Trophoblast cell (in vitro differentiated cells and primary cell): ENCODE measurements at regions not wholly inside any gene's neighbourhood (a gene's known extent, or its start where the extent isn't known, plus 50 kb on each side); places are given as distances from the start of the nearest gene placed in this dataset.

ENCODE experiments used
- DNase-seq, 2 donors: peaks; one replicate each; pipeline ENCODE4 v3.0.0-alpha.2; 2016
- H2AFZ ChIP-seq: 2 replicates; pipeline ENCODE4 v1.6.1; 2013; ENCODE audit warnings: low read length, moderate library complexity, mild to moderate bottlenecking; ENCODE audit not compliant: insufficient read depth, poor library complexity
- H2AK5ac ChIP-seq: 2 replicates; pipeline ENCODE4 v1.6.1; 2013; ENCODE audit warnings: mild to moderate bottlenecking, low read length
- H2BK120ac ChIP-seq: 2 replicates; pipeline ENCODE4 v1.6.1; 2013; ENCODE audit warnings: low read length, mild to moderate bottlenecking, moderate library complexity; ENCODE audit not compliant: insufficient read depth, poor library complexity
- H2BK12ac ChIP-seq: 2 replicates; pipeline ENCODE4 v1.6.1; 2013; ENCODE audit warnings: mild to moderate bottlenecking, low read length, moderate library complexity
- H2BK5ac ChIP-seq: 2 replicates; pipeline ENCODE4 v1.6.1; 2013; ENCODE audit warnings: low read length, low read depth, moderate library complexity, mild to moderate bottlenecking; ENCODE audit not compliant: poor library complexity
- H3K14ac ChIP-seq: 2 replicates; pipeline ENCODE4 v1.6.1; 2013; ENCODE audit warnings: mild to moderate bottlenecking, low read length
- H3K18ac ChIP-seq: 2 replicates; pipeline ENCODE4 v1.6.1; 2013; ENCODE audit warnings: mild to moderate bottlenecking, low read length
- H3K23ac ChIP-seq: 2 replicates; pipeline ENCODE4 v1.6.1; 2013; ENCODE audit warnings: low read length
- H3K27ac ChIP-seq: 2 replicates; pipeline ENCODE4 v1.5.1; 2013; ENCODE audit warnings: low read depth, mild to moderate bottlenecking, inconsistent platforms, low read length, moderate library complexity
- H3K27me3 ChIP-seq: 2 replicates; pipeline ENCODE4 v1.6.1; 2013; ENCODE audit warnings: inconsistent platforms, mild to moderate bottlenecking, low read length, moderate library complexity; ENCODE audit not compliant: insufficient read depth
- H3K36me3 ChIP-seq, 2 experiments: 1 replicate in 1 of 2; 2 replicates in 1 of 2; pipeline ENCODE4 v1.6.1; 2013; ENCODE audit warnings: low read length in 2 of 2, mild to moderate bottlenecking in 2 of 2, moderate library complexity in 1 of 2; ENCODE audit not compliant: insufficient read depth in 2 of 2, control insufficient read depth in 1 of 2
- H3K4ac ChIP-seq: 2 replicates; pipeline ENCODE4 v1.6.1; 2013; ENCODE audit warnings: low read depth, mild to moderate bottlenecking, low read length, moderate library complexity
- H3K4me1 ChIP-seq, 2 experiments: 1 replicate in 1 of 2; 2 replicates in 1 of 2; pipeline ENCODE4 v1.6.1; 2013; ENCODE audit warnings: low read length in 2 of 2, mild to moderate bottlenecking in 2 of 2, moderate library complexity in 1 of 2; ENCODE audit not compliant: insufficient read depth in 2 of 2, control insufficient read depth in 1 of 2
- H3K4me2 ChIP-seq: 2 replicates; pipeline ENCODE4 v1.6.1; 2013; ENCODE audit warnings: inconsistent platforms, mild to moderate bottlenecking, low read length, moderate library complexity
- H3K4me3 ChIP-seq: 2 replicates; pipeline ENCODE4 v1.5.1; 2013; ENCODE audit warnings: mild to moderate bottlenecking, low read depth, low read length, inconsistent platforms
- H3K79me1 ChIP-seq: one replicate; pipeline ENCODE4 v1.6.1; 2013; ENCODE audit warnings: low read length
- H3K79me2 ChIP-seq: 2 replicates; pipeline ENCODE4 v1.6.1; 2013; ENCODE audit warnings: low read length, mild to moderate bottlenecking; ENCODE audit not compliant: control insufficient read depth, insufficient read depth, poor library complexity
- H3K9ac ChIP-seq: 2 replicates; pipeline ENCODE4 v1.6.1; 2013; ENCODE audit warnings: mild to moderate bottlenecking, low read length
- H3K9me3 ChIP-seq: 2 replicates; pipeline ENCODE4 v1.6.1; 2013; ENCODE audit warnings: low read depth, mild to moderate bottlenecking, control low read depth, inconsistent platforms, low read length; ENCODE audit not compliant: insufficient read depth
- H4K12ac ChIP-seq: 2 replicates; pipeline ENCODE4 v1.6.1; 2013; ENCODE audit warnings: low read depth, mild to moderate bottlenecking, low read length, moderate library complexity
- H4K8ac ChIP-seq: 2 replicates; pipeline ENCODE4 v1.6.1; 2013; ENCODE audit warnings: low read depth, mild to moderate bottlenecking, low read length, moderate library complexity
- H4K91ac ChIP-seq: one replicate; pipeline ENCODE4 v1.6.1; 2013; ENCODE audit warnings: low read depth, mild to moderate bottlenecking, low read length, moderate library complexity
- WGBS: extraction: QIAGEN DNeasy Blood & Tissue Kit; methylation state at CpG from one replicate; pipeline ENCODE4 v1.1.7; 2013; ENCODE audit warnings: missing lambda C conversion rate; ENCODE audit not compliant: insufficient read length, insufficient coverage; ENCODE audit errors: extremely low coverage; 5-methylcytosine and 5-hydroxymethylcytosine counted together

DNA sequence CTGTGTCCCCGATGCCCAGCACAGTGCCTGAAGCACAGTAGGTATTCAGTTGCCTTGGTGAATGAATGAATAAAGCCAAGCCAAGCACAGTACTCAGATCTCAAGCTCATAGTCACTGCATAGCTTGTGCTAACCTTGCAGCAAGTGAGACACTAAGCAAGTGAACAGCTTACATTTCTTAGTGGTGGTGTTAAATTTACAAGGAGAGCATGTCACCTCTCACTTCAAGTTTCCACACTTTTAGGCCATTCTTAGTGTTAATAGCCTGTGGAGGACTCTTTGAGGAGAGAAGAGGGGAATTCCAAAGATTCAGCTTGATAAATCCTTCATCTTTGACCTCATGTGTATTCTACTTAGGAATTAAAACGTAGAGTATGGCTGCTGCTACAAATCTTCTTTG, 104.7 kb downstream of the C9orf152 start:
- H2AK5ac ChIP-seq = no peak overlapping the region
- no peak overlapping the region for H3K18ac ChIP-seq
- peaks cover 5% of the 10 kb centered on the region for H3K79me1 ChIP-seq
- H3K27ac ChIP-seq = no peak overlapping the region
- H3K9me3 ChIP-seq = no peaks in the 10 kb centered on the region
- H3K4me2 ChIP-seq = no peak overlapping the region
- no peak overlapping the region for H3K23ac ChIP-seq
- WGBS = no CpG with 5 or more reads among the region's 2 CpGs
- no peaks in the 10 kb centered on the region for H3K79me2 ChIP-seq
- peaks cover 4 to 7% of the 10 kb centered on the region in 2 experiments for H3K4me1 ChIP-seq
- no peak overlapping the region for H2BK5ac ChIP-seq
- H3K36me3 ChIP-seq = no peaks in the 10 kb centered on the region
- no peak overlapping the region for H3K4ac ChIP-seq
- no peak overlapping the region for H4K91ac ChIP-seq
- DNase-seq = peak in 1 of 2 donors; percentile 54
- H4K12ac ChIP-seq = no peak overlapping the region
- no peaks in the 10 kb centered on the region for H3K27me3 ChIP-seq
- H4K8ac ChIP-seq = no peak overlapping the region
- H2BK12ac ChIP-seq = no peak overlapping the region
- no peak overlapping the region for H3K9ac ChIP-seq
- no peak overlapping the region for H2AFZ ChIP-seq
- no peak overlapping the region for H2BK120ac ChIP-seq
- H3K4me3 ChIP-seq = no peak overlapping the region
- no peak overlapping the region for H3K14ac ChIP-seq

DNA sequence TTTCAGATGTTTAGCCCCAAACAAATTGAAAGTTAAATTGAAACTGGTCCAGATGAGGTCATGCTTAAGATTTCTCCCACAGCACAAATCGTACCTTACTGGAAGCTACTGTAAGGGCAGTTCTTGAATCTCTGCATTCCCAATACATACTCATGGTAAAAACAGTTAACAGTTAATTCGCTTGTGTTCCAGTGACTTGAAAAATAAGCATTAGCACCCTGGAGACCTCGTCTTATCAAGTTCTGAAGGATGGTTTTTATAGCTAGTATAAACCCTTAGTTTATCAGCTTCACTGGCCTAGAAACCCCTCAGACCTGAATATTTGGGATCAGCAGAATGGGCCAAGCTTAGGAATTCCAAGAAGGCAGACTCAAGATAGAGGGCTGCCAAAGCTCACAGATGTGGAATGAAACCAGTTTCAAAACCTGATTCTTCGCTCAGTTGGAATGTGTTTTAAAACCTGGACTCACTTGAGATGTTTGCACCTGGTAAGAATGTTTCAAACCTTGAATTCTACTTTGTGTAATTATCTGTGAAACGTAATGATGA, 103.6 kb downstream of the C9orf152 start:
- no peak overlapping the region for H2AFZ ChIP-seq
- no peaks in the 10 kb centered on the region for H3K27me3 ChIP-seq
- no peak overlapping the region for H3K18ac ChIP-seq
- H4K91ac ChIP-seq = no peak overlapping the region
- no peak overlapping the region for H2BK120ac ChIP-seq
- no peaks in the 10 kb centered on the region for H3K9me3 ChIP-seq
- no CpG with 5 or more reads among the region's 5 CpGs for WGBS
- H3K23ac ChIP-seq = no peak overlapping the region
- peak; percentile 88 to 98 for DNase-seq
- no peak overlapping the region for H4K12ac ChIP-seq
- H3K9ac ChIP-seq = no peak overlapping the region
- no peak overlapping the region for H2BK12ac ChIP-seq
- no peak overlapping the region for H3K4ac ChIP-seq
- H4K8ac ChIP-seq = no peak overlapping the region
- no peaks in the 10 kb centered on the region for H3K36me3 ChIP-seq
- H3K27ac ChIP-seq = peak overlapping the region; percentile 13
- H3K4me2 ChIP-seq = no peak overlapping the region
- H3K4me1 ChIP-seq = peaks cover 8% of the 10 kb centered on the region in 2 experiments
- peaks cover 5% of the 10 kb centered on the region for H3K79me1 ChIP-seq
- no peak overlapping the region for H2BK5ac ChIP-seq
- H2AK5ac ChIP-seq = no peak overlapping the region
- H3K79me2 ChIP-seq = no peaks in the 10 kb centered on the region
- no peak overlapping the region for H3K14ac ChIP-seq
- no peak overlapping the region for H3K4me3 ChIP-seq

DNA sequence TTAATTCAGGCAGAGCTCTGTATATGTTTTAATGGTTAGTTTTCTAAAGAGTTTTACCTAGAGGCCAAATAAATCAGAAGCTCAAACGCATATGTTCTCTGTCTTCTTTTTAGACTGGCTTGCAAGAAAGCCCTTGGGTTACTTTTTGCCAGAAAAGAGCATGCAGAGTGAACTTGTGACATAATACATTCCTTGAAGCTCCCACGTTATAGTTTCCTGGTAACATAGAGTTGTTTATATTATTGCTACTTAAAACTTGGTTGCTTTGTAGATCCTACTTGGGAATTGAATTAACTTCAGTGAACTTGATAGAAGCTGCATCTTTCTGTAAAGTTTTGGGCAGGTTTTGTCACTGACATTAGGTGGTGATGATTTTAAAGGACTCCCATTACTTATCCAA, 102.9 kb downstream of the C9orf152 start:
- Histone ChIP-seq H2AFZ (no peak overlapping the region), H4K8ac (no peak overlapping the region), H2BK12ac (no peak overlapping the region), H3K9me3 (no peaks in the 10 kb centered on the region), H3K9ac (no peak overlapping the region), H4K12ac (no peak overlapping the region), H2AK5ac (no peak overlapping the region), H3K4me1 (peaks cover 11% of the 10 kb centered on the region in 2 experiments), H3K79me2 (no peaks in the 10 kb centered on the region), H3K23ac (no peak overlapping the region), H3K36me3 (no peaks in the 10 kb centered on the region), H4K91ac (no peak overlapping the region), H3K4ac (no peak overlapping the region), H3K79me1 (peaks cover 5% of the 10 kb centered on the region), H3K18ac (no peak overlapping the region), H3K27ac (peak overlapping the region; percentile 48), H3K4me2 (no peak overlapping the region), H2BK120ac (no peak overlapping the region), H3K14ac (no peak overlapping the region), H3K4me3 (no peak overlapping the region), H2BK5ac (no peak overlapping the region), H3K27me3 (no peaks in the 10 kb centered on the region)
- no CpG with 5 or more reads among the region's 2 CpGs for WGBS
- DNase-seq = no peak

DNA sequence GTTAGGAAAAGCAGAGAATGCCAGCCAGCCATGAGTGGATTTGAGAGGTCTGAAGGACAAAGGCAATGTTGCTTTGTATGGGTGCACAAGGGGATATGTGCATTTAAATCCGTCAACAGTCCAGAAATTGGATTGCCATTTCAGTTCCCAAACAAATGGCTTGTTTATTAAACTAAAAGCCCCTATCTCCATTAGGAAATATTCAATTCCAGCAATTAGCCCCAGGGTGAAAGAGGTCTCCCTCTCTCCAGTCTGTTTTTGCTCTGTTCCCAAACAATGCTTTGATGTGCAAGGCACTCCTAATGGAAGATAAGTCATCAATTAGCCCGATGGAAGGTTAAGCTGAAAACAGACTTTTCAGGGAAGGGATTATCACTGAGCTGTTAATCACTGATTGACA, 101.3 kb downstream of the C9orf152 start:
- no peaks in the 10 kb centered on the region for H3K36me3 ChIP-seq
- no peak overlapping the region for H2BK12ac ChIP-seq
- H3K27me3 ChIP-seq = no peaks in the 10 kb centered on the region
- no peak overlapping the region for H3K4me3 ChIP-seq
- no peak overlapping the region for H2AFZ ChIP-seq
- H2AK5ac ChIP-seq = no peak overlapping the region
- no peak overlapping the region for H4K8ac ChIP-seq
- H3K9me3 ChIP-seq = no peaks in the 10 kb centered on the region
- H3K79me2 ChIP-seq = no peaks in the 10 kb centered on the region
- no peak overlapping the region for H3K9ac ChIP-seq
- no peak overlapping the region for H4K12ac ChIP-seq
- peak overlapping the region; percentile 16 for H4K91ac ChIP-seq
- H3K4ac ChIP-seq = no peak overlapping the region
- peak overlapping the region; percentile 16 for H3K18ac ChIP-seq
- no peak overlapping the region for H3K14ac ChIP-seq
- H3K23ac ChIP-seq = no peak overlapping the region
- H2BK120ac ChIP-seq = no peak overlapping the region
- H3K4me1 ChIP-seq = peaks cover 11 to 12% of the 10 kb centered on the region in 2 experiments
- no peak overlapping the region for H3K27ac ChIP-seq
- peak in 1 of 2 donors; percentile 35 for DNase-seq
- H3K4me2 ChIP-seq = peak overlapping the region; percentile 35
- WGBS = no CpG with 5 or more reads among the region's 2 CpGs
- H3K79me1 ChIP-seq = peaks cover 6% of the 10 kb centered on the region
- no peak overlapping the region for H2BK5ac ChIP-seq
